Nephron progenitor cell (in vitro differentiated cells): ENCODE measurements at regions not wholly inside any gene's neighbourhood (a gene's known extent, or its start where the extent isn't known, plus 50 kb on each side); places are given as distances from the start of the nearest gene placed in this dataset.

Source experiments
- DNase-seq: peaks from one replicate; pipeline ENCODE4 v3.0.0; 2021
- H3K27ac Mint-ChIP-seq: 2 replicates; pipeline ENCODE4 v1.8.0; 2021; ENCODE audit warnings: mild to moderate bottlenecking, moderate library complexity, mixed read lengths
- H3K27me3 Mint-ChIP-seq: 2 replicates; pipeline ENCODE4 v1.8.0; 2021; ENCODE audit warnings: mild to moderate bottlenecking, low read depth, mixed read lengths; ENCODE audit not compliant: poor library complexity
- H3K36me3 Mint-ChIP-seq: 2 replicates; pipeline ENCODE4 v1.8.0; 2021; ENCODE audit warnings: low read depth, mixed read lengths
- H3K4me1 Mint-ChIP-seq: 2 replicates; pipeline ENCODE4 v1.8.0; 2021; ENCODE audit warnings: mixed read lengths
- H3K4me3 Mint-ChIP-seq: 2 replicates; pipeline ENCODE4 v1.8.0; 2021; ENCODE audit warnings: mild to moderate bottlenecking, moderate library complexity, mixed read lengths
- H3K9me3 Mint-ChIP-seq: 2 replicates; pipeline ENCODE4 v1.8.0; 2021; ENCODE audit warnings: mild to moderate bottlenecking, moderate library complexity, mixed read lengths
- TF ChIP-seq, protein P1 (sequence below): fragments of 200-600 bp; sonication (generic); IDR thresholded peaks from 2 replicates; pipeline ENCODE4 v1.5.0; 2021; ENCODE audit warnings: antibody characterized with exemption

DNA sequence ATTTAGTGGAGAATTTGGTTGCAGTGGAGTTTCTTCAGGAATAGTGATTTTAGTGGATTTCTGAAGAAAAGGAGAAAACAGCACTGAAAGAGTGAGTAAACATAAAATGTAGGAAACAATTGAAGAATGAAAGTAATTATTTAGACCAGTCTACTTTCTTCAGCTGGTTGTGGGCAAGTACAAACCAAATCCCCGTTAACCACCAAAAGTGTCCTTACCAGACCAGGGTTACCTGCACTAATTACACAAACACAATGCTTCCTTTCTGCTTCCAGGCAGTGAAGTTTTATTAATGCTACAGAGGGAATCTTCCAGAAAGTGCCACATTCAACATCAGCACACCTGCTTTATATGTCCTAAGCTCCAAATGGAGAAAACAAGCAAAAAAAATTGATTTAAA is 248.0 kb upstream of the TBC1D5 start:
- no peaks in the 10 kb centered on the region for H3K36me3 Mint-ChIP-seq
- TF ChIP-seq, protein P1, sequence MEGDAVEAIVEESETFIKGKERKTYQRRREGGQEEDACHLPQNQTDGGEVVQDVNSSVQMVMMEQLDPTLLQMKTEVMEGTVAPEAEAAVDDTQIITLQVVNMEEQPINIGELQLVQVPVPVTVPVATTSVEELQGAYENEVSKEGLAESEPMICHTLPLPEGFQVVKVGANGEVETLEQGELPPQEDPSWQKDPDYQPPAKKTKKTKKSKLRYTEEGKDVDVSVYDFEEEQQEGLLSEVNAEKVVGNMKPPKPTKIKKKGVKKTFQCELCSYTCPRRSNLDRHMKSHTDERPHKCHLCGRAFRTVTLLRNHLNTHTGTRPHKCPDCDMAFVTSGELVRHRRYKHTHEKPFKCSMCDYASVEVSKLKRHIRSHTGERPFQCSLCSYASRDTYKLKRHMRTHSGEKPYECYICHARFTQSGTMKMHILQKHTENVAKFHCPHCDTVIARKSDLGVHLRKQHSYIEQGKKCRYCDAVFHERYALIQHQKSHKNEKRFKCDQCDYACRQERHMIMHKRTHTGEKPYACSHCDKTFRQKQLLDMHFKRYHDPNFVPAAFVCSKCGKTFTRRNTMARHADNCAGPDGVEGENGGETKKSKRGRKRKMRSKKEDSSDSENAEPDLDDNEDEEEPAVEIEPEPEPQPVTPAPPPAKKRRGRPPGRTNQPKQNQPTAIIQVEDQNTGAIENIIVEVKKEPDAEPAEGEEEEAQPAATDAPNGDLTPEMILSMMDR: no peak
- H3K9me3 Mint-ChIP-seq: no peaks in the 10 kb centered on the region
- H3K4me3 Mint-ChIP-seq: no peak overlapping the region
- peaks cover 3% of the 10 kb centered on the region for H3K27me3 Mint-ChIP-seq
- H3K4me1 Mint-ChIP-seq: no peaks in the 10 kb centered on the region
- no peak overlapping the region for H3K27ac Mint-ChIP-seq
- DNase-seq: no peak

DNA sequence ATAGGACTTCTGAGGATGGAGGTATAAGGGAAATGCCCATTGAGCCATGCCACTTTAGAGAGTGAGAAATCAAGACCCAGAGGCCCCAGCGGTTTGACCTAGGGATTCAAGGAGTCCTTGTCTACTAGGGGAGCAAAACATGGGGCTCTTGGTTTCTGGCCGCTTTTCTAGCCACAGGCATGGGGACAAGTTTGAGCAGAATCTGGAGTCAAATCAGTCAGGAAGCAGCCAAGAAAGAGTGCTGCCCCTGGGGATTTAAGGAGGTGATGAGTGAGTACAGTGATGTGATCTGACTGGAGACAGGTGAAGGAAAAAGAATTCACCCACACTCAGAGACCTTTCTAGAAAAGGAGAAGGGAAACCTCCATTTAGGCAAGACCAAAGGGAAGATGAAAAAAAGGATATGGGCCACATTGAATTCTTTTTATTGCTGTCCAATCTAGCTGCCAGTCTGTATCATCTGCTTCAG is 244.0 kb upstream of the TBC1D5 start:
- Mint-ChIP-seq H3K36me3 (no peaks in the 10 kb centered on the region), H3K27me3 (no peaks in the 10 kb centered on the region), H3K9me3 (no peaks in the 10 kb centered on the region), H3K27ac (peak overlapping the region; percentile 74), H3K4me1 (no peaks in the 10 kb centered on the region), H3K4me3 (no peak overlapping the region)
- DNase-seq: no peak
- TF ChIP-seq, protein P1: no peak

DNA sequence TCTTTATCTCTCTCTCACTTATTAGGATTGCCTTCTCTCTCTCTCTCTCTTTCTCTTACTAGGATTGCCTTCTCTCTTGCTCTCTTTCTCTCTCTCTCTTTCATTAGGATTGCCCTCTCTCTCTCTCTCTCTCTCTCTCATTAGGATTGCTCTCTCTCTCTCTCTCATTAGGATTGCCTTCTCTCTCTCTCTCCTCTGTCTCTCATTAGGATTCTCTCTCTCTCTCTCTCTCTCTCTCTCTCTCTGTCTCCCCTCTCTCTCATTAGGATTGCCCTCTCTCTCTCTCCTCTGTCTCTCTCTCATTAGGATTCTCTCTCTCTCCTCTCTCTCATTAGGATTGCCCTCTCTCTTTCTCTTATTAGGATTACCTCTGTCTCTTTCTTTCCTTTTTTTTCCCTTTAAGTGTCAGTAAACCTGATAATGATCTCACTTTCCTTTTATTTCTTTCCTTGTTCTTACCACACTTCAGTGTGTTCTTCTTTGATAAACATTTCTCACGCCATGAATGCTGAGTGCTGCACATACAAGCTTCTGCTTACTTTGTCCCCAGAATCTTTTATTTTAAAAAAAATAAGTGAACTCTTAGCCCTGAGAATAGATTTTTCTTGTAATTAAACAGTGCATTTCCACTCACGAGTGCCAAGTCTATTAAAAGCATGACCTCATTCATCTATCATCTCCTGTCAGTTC is 243.4 kb upstream of the TBC1D5 start:
- H3K36me3 Mint-ChIP-seq: no peaks in the 10 kb centered on the region
- TF ChIP-seq, protein P1: no peak
- H3K27me3 Mint-ChIP-seq: no peaks in the 10 kb centered on the region
- no peak overlapping the region for H3K4me3 Mint-ChIP-seq
- H3K9me3 Mint-ChIP-seq: no peaks in the 10 kb centered on the region
- peaks cover 4% of the 10 kb centered on the region for H3K4me1 Mint-ChIP-seq
- H3K27ac Mint-ChIP-seq: no peak overlapping the region
- no peak for DNase-seq

DNA sequence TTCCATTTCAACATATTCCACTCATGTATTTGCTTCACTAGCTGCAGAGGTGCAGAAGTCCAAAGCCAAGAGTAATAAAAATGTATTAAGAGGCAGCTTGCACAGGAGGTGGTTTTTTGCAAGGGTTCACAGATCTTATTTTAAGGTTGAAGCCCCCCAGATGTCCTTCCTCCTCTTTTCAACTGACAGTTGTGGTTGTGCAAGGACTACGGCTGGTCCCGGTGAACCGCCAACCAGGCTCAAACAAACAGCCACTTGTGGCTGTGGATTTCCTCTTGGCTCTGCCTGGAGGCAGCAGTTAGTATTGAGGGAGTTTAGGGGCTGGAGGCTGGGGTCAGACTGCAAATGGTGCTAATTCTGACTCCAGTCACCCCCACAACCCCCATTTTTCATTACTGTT is 240.7 kb upstream of the TBC1D5 start:
- H3K36me3 Mint-ChIP-seq: no peaks in the 10 kb centered on the region
- H3K9me3 Mint-ChIP-seq: no peaks in the 10 kb centered on the region
- DNase-seq: no peak
- H3K27me3 Mint-ChIP-seq: no peaks in the 10 kb centered on the region
- TF ChIP-seq, protein P1: no peak
- no peak overlapping the region for H3K27ac Mint-ChIP-seq
- no peak overlapping the region for H3K4me3 Mint-ChIP-seq
- H3K4me1 Mint-ChIP-seq: peaks cover 4% of the 10 kb centered on the region

DNA sequence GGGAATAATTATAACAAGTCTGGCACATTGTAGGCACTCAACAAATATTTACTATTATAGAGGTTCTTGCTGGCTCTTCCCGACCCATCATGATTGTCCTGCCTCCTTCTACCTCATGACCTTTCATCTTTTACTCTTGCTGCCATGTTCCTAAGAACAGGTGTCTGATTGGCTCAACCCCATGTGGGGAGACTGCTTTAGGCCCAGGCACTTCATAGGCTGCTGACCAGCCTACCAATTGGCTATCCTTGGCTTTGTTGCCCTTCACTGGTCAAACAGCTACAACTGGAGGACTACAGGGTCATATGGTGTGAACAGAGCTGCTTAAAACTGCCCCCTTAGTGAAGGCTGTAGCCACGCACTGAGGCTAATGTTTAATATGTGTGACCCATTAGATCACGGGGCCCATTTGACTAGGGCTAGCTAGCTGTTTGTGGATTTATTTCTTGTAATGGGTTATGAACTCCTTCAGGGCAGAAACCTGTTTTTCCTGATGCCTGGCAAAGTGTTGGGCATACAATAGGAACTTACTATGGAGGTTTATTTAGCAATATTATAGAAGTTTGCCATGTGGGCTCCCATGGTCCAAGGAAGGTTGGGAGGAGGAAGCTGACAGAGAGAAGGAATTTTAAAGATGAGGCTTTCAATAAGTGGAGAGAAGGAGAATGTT is 239.9 kb upstream of the TBC1D5 start:
- H3K27me3 Mint-ChIP-seq: no peaks in the 10 kb centered on the region
- no peaks in the 10 kb centered on the region for H3K9me3 Mint-ChIP-seq
- H3K4me3 Mint-ChIP-seq: no peak overlapping the region
- H3K4me1 Mint-ChIP-seq: peaks cover 4% of the 10 kb centered on the region
- H3K27ac Mint-ChIP-seq: no peak overlapping the region
- no peak for DNase-seq
- TF ChIP-seq, protein P1: no peak
- H3K36me3 Mint-ChIP-seq: no peaks in the 10 kb centered on the region

DNA sequence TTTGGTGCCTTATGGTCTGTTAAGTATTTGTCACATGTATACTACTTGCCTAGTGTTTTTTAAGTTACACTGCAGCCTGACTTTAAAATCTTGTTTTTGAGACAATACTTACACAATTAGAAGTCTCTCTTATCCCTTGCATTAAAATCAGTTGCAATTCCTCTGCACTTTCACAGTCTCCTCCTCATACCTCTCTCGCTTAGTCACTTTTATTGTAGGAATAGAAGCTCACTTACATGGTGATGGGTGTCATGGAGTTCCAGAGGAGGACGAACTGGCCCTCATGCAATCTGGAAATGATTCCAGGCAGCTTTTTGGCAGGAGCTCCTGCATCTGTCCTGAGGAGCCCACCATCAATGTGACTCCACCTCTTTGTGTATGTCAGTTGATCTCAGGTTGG is 238.4 kb upstream of the TBC1D5 start:
- TF ChIP-seq, protein P1: no peak
- no peak for DNase-seq
- H3K9me3 Mint-ChIP-seq: no peaks in the 10 kb centered on the region
- no peaks in the 10 kb centered on the region for H3K27me3 Mint-ChIP-seq
- no peak overlapping the region for H3K4me3 Mint-ChIP-seq
- H3K27ac Mint-ChIP-seq: no peak overlapping the region
- H3K4me1 Mint-ChIP-seq: peaks cover 4% of the 10 kb centered on the region
- H3K36me3 Mint-ChIP-seq: no peaks in the 10 kb centered on the region
